PC-3 (cell line): ENCODE measurements at regions not wholly inside any gene's neighbourhood (a gene's known extent, or its start where the extent isn't known, plus 50 kb on each side); places are given as distances from the start of the nearest gene placed in this dataset.

Experiments used
- EZH2 ChIP-seq: fragments of 300-600 bp; sonication (generic); IDR thresholded peaks from one replicate; pipeline ENCODE4 v1.6.1; 2017; ENCODE audit warnings: antibody characterized with exemption, mild to moderate bottlenecking, low read length; ENCODE audit not compliant: unreplicated experiment
- EZH2phosphoT487 ChIP-seq: fragments of 300-600 bp; sonication (generic); IDR thresholded peaks from 2 replicates; pipeline ENCODE4 v1.6.1; 2018; ENCODE audit warnings: mild to moderate bottlenecking, antibody characterized with exemption, low read length, borderline replicate concordance
- TF ChIP-seq, protein P1 (sequence below): fragments of 300-600 bp; sonication (generic); conservative IDR thresholded peaks from 2 replicates; pipeline ENCODE4 v1.5.1; 2017; ENCODE audit warnings: antibody characterized with exemption, low read depth, mild to moderate bottlenecking, low read length

DNA sequence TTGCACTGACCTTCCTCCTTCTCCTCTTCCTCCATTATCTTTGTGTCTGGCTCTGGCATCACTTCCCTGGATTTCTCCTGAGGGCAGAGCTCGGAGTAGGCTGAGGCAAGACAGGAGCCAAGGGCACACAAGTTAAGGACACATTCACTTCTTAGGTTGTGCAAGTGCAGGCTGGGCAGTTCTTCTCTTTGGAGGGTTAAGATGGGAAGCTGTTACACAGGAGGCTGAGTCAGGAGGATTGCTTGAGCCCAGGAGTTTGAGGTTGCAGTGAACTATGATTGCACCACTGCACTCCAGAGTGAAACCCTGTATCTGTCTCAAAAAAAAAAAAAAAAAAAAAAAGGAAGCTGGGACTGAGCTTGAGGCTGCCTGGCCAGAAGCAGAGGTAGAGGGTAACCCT is 176.2 kb upstream of the ANKRD28 start:
- TF ChIP-seq, protein P1, sequence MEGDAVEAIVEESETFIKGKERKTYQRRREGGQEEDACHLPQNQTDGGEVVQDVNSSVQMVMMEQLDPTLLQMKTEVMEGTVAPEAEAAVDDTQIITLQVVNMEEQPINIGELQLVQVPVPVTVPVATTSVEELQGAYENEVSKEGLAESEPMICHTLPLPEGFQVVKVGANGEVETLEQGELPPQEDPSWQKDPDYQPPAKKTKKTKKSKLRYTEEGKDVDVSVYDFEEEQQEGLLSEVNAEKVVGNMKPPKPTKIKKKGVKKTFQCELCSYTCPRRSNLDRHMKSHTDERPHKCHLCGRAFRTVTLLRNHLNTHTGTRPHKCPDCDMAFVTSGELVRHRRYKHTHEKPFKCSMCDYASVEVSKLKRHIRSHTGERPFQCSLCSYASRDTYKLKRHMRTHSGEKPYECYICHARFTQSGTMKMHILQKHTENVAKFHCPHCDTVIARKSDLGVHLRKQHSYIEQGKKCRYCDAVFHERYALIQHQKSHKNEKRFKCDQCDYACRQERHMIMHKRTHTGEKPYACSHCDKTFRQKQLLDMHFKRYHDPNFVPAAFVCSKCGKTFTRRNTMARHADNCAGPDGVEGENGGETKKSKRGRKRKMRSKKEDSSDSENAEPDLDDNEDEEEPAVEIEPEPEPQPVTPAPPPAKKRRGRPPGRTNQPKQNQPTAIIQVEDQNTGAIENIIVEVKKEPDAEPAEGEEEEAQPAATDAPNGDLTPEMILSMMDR = no peak
- TF ChIP-seq EZH2 (no peak), EZH2phosphoT487 (no peak)
